GM10248 (cell line): ENCODE measurements at regions not wholly inside any gene's neighbourhood (a gene's known extent, or its start where the extent isn't known, plus 50 kb on each side); places are given as distances from the start of the nearest gene placed in this dataset.

Experiments used
- CTCF ChIA-PET: fragments of 300-600 bp; sonication (Branson Sonifier 250); formaldehyde crosslinking; extraction: SDS; loops from one replicate; lab custom pipeline; 2021; ENCODE audit warnings: antibody characterized with exemption; lab: Yijun Ruan, JAX
- POLR2A ChIA-PET: fragments of 350-650 bp; sonication (Branson Sonifier 250); formaldehyde crosslinking; extraction: SDS; loops from one replicate; lab custom pipeline; 2020; ENCODE audit warnings: antibody characterized with exemption; lab: Yijun Ruan, JAX
- DNase-seq: peaks from one replicate; pipeline ENCODE4 v3.0.0; 2012; ENCODE audit errors: extremely low spot score
- CTCF ChIP-seq: IDR thresholded peaks from 2 replicates; pipeline ENCODE4 v1.5.1; 2012; ENCODE audit warnings: mild to moderate bottlenecking, low read depth; ENCODE audit errors: extremely low read depth, missing control alignments, control extremely low read depth

- no peak for TF ChIP-seq CTCF
- ChIA-PET POLR2A (no interaction called here), CTCF (no interaction called here)
- no peak for DNase-seq
These were observed 292.6 kb upstream of the MGMT start for GRCh38 chr10:129174232-129175014.

GRCh38 chr10:129179245-129179971, 287.6 kb upstream of the MGMT start:
- ChIA-PET CTCF (no interaction called here), POLR2A (no interaction called here)
- DNase-seq = no peak
- no peak for TF ChIP-seq CTCF

- no peak for TF ChIP-seq CTCF
- POLR2A ChIA-PET = no interaction called here
- CTCF ChIA-PET = interaction anchor here (1.7 kb wide), 1 partner anchor 11 kb away, joined by 4 read pairs; no protein-coding TSS in a partner anchor
- no peak for DNase-seq
These were observed 286.9 kb upstream of the MGMT start for GRCh38 chr10:129179972-129180678.

- TF ChIP-seq CTCF = no peak
- no peak for DNase-seq
- CTCF ChIA-PET = no interaction called here
- POLR2A ChIA-PET = no interaction called here
These were observed 282.8 kb upstream of the MGMT start for GRCh38 chr10:129184196-129184595.

GRCh38 chr10:129187331-129187730, 279.7 kb upstream of the MGMT start:
- DNase-seq = no peak
- TF ChIP-seq CTCF = no peak
- ChIA-PET POLR2A (no interaction called here), CTCF (no interaction called here)

GRCh38 chr10:129191797-129192196, 275.2 kb upstream of the MGMT start:
- ChIA-PET POLR2A (no interaction called here), CTCF (no interaction called here)
- no peak for TF ChIP-seq CTCF
- no peak for DNase-seq
